ENCODE measurements at regions not wholly inside any gene's neighbourhood (a gene's known extent, or its start where the extent isn't known, plus 50 kb on each side); places are given as distances from the start of the nearest gene placed in this dataset.

DNA sequence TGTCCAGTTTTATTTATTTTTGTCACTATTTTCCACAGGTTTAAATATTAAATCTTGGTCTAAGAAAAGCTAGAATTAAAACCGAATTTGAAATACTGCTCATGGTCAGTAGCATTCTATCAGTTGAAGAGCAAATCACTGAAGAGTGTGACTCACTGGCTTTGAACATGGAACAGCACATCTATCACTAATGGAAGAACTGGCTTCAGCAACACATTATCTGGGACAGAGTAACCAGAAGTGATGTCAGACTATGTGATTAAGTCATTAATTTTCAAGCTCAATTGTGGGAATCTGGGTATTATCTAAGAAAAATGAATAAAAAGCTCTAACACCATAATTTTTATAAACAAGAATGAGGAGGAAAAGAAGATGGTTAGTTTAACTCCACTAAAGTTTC is 527.5 kb downstream of the TMTC2 start:
- no CpG with 5 or more reads among the region's 1 CpG for WGBS (ENCODE audit: insufficient coverage, insufficient read length)
- Histone ChIP-seq H3K4me1 (ENCODE audit: control insufficient read depth, insufficient read depth, low read length) (no peaks in the 10 kb centered on the region; the same call in 1 of the 2 replicates), H3K27me3 (ENCODE audit: control insufficient read depth, insufficient read depth, low read length) (no peaks in the 10 kb centered on the region), H3K27ac (ENCODE audit: low read length) (no peak overlapping the region), H3K36me3 (ENCODE audit: control insufficient read depth, insufficient read depth, low read length) (no peaks in the 10 kb centered on the region), H3K4me3 (ENCODE audit: low read length) (no peak overlapping the region), H3K9me3 (ENCODE audit: control insufficient read depth, insufficient read depth, low read length) (no peaks in the 10 kb centered on the region)
- DNase-seq (ENCODE audit: low read depth, low spot score) = no peak

DNA sequence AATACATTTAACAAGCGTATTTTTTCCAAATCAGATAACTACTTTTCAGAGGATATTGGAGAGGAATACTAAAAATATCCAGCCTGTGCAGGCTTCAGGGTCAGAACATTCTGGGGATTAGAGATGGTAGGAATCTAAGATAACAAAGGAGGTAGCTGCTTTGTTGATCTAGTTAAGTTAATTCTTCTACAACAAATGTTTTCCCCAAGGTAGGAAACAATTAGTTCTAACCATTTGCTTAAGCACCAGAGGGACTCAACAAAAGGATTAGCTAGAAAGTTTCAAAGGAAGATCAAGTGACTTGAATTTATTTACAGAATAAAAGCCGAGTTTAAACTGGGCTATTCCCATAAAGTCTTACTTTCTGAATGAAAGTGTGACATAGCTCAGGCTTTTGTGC is 524.2 kb downstream of the TMTC2 start:
- no peak for DNase-seq (ENCODE audit: low read depth, low spot score)
- H3K9me3 ChIP-seq (ENCODE audit: control insufficient read depth, insufficient read depth, low read length) = no peaks in the 10 kb centered on the region
- H3K27ac ChIP-seq (ENCODE audit: low read length) = no peak overlapping the region
- no peaks in the 10 kb centered on the region for H3K27me3 ChIP-seq (ENCODE audit: control insufficient read depth, insufficient read depth, low read length)
- no peaks in the 10 kb centered on the region; the same call in 1 of the 2 replicates for H3K4me1 ChIP-seq (ENCODE audit: control insufficient read depth, insufficient read depth, low read length)
- no peak overlapping the region for H3K4me3 ChIP-seq (ENCODE audit: low read length)
- no peaks in the 10 kb centered on the region for H3K36me3 ChIP-seq (ENCODE audit: control insufficient read depth, insufficient read depth, low read length)
- WGBS (ENCODE audit: insufficient coverage, insufficient read length) = no CpG with 5 or more reads among the region's 2 CpGs

DNA sequence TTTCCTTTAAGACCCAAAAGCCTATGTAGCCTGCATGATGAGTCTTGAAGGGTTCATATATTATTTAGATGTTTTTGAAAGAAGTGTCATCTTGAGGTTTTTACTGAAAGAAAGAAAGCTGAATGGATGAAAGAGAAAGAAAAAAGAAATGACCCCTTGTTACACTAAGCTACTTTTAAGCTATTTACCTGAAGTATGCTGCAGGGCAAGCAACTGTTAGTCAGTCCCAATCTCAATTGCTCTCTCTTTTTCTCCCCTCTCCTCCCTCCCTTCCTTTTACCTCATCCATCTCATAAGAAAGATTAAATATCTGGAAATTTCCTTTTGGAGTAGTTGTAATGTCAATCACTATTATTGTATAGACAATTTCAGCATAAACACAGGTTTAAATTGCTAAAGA is 512.4 kb downstream of the TMTC2 start:
- H3K4me1 ChIP-seq (ENCODE audit: control insufficient read depth, insufficient read depth, low read length) = peaks cover 2% of the 10 kb centered on the region; the same call in 1 of the 2 replicates
- H3K36me3 ChIP-seq (ENCODE audit: control insufficient read depth, insufficient read depth, low read length) = no peaks in the 10 kb centered on the region
- no peaks in the 10 kb centered on the region for H3K9me3 ChIP-seq (ENCODE audit: control insufficient read depth, insufficient read depth, low read length)
- no peaks in the 10 kb centered on the region for H3K27me3 ChIP-seq (ENCODE audit: control insufficient read depth, insufficient read depth, low read length)
- H3K4me3 ChIP-seq (ENCODE audit: low read length) = no peak overlapping the region
- no peak for DNase-seq (ENCODE audit: low read depth, low spot score)
- no peak overlapping the region for H3K27ac ChIP-seq (ENCODE audit: low read length)

DNA sequence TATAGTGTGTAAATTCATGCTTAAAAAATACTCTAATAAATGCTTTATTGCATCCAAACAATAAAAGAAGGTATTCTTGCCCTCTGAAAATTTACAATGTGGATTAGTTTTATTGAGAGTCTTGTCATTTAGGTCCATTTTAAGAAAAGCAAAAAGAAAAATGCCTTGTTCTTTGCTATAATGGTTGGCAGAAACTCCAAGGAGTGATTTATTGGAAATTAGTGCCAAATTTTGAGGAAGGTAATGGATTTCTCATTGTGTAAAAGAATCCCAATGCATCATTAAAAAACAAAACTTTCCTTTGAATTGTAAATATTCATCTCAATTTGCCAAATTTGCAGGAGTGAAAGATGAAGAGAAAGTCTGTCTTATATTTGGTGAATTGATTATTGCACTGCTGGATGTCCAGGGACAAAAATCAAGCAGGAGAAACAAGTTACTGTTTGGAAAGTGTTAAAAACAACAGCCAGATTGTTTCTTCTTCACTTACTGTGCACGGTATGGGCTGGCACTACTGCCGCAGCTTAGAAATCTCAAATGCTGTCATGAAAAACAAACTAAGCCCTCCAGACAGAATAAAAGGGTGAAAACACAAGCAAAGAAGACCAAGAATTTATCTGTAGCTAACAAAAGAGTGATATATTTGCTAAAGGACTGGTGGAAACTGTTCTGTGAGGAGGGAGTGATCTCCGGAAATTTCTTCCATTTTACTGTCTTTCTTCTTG is 511.7 kb downstream of the TMTC2 start:
- no peak overlapping the region for H3K4me3 ChIP-seq (ENCODE audit: low read length)
- H3K4me1 ChIP-seq (ENCODE audit: control insufficient read depth, insufficient read depth, low read length) = peaks cover 2% of the 10 kb centered on the region; the same call in 1 of the 2 replicates
- H3K27me3 ChIP-seq (ENCODE audit: control insufficient read depth, insufficient read depth, low read length) = no peaks in the 10 kb centered on the region
- H3K36me3 ChIP-seq (ENCODE audit: control insufficient read depth, insufficient read depth, low read length) = no peaks in the 10 kb centered on the region
- no CpG with 5 or more reads among the region's 3 CpGs for WGBS (ENCODE audit: insufficient coverage, insufficient read length)
- DNase-seq (ENCODE audit: low read depth, low spot score) = no peak
- no peaks in the 10 kb centered on the region for H3K9me3 ChIP-seq (ENCODE audit: control insufficient read depth, insufficient read depth, low read length)
- no peak overlapping the region for H3K27ac ChIP-seq (ENCODE audit: low read length)

DNA sequence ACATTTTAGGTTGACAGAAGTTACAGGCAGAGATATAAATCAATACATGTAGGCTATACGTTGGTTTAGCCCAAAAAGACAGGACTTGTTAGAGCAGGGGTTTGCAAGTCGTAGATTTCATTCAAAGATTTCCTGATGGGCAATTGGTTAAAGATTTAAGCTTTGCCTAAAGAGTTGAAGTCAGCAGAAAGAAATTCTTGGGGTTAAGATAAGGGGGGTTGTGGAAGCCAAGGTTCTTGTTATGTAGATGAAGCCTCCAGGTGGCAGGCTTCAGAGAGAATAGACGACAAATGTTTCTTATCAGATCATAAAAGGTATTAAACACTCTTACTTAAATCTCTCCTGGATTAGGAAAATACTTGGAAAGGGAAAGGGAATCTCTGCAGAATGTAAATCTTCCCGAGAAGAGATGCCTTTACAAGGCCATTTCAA is 510.8 kb downstream of the TMTC2 start:
- WGBS (ENCODE audit: insufficient coverage, insufficient read length) = no CpG with 5 or more reads among the region's 4 CpGs
- Histone ChIP-seq H3K4me1 (ENCODE audit: control insufficient read depth, insufficient read depth, low read length) (peaks cover 2% of the 10 kb centered on the region; the same call in 1 of the 2 replicates), H3K27me3 (ENCODE audit: control insufficient read depth, insufficient read depth, low read length) (no peaks in the 10 kb centered on the region), H3K4me3 (ENCODE audit: low read length) (no peak overlapping the region), H3K27ac (ENCODE audit: low read length) (no peak overlapping the region), H3K36me3 (ENCODE audit: control insufficient read depth, insufficient read depth, low read length) (no peaks in the 10 kb centered on the region), H3K9me3 (ENCODE audit: control insufficient read depth, insufficient read depth, low read length) (no peaks in the 10 kb centered on the region)
- DNase-seq (ENCODE audit: low read depth, low spot score) = no peak

DNA sequence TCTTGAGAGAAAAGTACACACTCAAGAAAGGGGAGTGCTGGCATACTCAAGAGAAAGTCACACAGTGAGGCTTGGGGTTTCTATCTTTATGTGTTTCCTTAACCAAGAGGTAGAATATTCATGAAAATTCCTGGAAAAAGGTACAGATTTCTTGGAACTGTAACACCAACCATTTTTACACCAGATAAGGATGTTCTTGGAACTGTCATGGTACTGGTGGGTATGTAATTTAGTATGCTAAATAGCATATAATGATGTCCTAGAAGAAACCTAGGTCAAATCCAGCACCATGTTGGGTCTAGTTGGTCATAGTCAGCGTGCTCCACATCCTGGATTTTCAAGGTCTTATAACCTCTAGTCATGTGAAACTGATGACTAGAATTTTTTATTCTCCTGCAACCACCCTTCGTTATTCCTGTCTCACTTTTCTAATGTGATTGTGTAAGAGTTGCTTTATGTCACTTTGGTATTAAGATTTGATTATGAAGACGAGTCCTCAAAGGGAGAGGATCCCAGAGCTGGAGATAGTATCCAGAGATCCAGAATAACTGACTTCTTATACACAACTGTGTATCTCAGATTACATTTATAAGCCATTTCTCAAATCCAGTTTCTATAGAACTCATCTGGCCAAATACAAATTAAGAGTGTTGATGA is 510.1 kb downstream of the TMTC2 start:
- no CpG with 5 or more reads among the region's 3 CpGs for WGBS (ENCODE audit: insufficient coverage, insufficient read length)
- no peak for DNase-seq (ENCODE audit: low read depth, low spot score)
- H3K27ac ChIP-seq (ENCODE audit: low read length) = no peak overlapping the region

DNA sequence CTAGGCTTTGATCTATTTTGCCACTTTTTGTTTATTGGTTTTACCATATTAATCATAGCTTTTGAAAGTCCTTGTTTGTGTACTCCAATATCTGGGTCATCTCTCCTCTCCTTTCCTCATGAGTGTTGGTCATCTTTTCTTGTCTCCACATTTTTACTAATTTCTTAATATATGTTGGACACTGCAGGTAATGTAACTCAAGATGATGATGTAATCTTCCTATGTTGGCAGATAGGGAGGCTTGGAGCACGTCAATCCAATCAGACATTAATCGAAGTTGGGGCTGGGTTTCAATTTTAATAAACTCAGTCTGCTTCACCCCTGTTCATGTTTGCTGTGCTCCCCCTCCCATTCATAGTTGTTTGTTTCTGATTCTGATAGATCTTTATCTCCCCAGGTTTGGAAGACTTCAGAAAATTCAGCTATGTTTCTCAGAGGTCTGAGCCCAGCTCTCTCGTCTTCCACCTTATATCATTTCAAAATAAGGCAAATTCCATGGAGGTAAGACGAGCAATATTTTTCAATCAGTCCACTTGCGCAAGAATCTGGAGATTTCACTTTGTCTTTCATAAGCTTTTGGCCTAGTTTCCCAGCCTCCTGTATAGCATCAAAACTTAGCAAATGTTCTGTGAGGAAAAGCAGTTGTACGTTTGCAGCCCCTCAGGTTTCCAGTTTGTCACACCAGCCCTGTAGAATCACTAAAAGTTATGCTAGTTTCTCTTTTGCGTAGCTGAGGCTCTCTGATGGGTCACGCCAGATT is 504.1 kb downstream of the TMTC2 start:
- Histone ChIP-seq H3K27ac (ENCODE audit: low read length) (no peak overlapping the region), H3K4me1 (ENCODE audit: control insufficient read depth, insufficient read depth, low read length) (no peaks in the 10 kb centered on the region), H3K4me3 (ENCODE audit: low read length) (no peak overlapping the region), H3K27me3 (ENCODE audit: control insufficient read depth, insufficient read depth, low read length) (no peaks in the 10 kb centered on the region), H3K36me3 (ENCODE audit: control insufficient read depth, insufficient read depth, low read length) (no peaks in the 10 kb centered on the region), H3K9me3 (ENCODE audit: control insufficient read depth, insufficient read depth, low read length) (no peaks in the 10 kb centered on the region; the same call in 1 of the 2 replicates)
- no peak for DNase-seq (ENCODE audit: low read depth, low spot score)
- WGBS (ENCODE audit: insufficient coverage, insufficient read length) = no CpG with 5 or more reads among the region's 8 CpGs

More for the DNA sequence above, 510.1 kb downstream of the TMTC2 start:
- H3K4me3 ChIP-seq (ENCODE audit: low read length) = no peak overlapping the region
- H3K9me3 ChIP-seq (ENCODE audit: control insufficient read depth, insufficient read depth, low read length) = no peaks in the 10 kb centered on the region
- no peaks in the 10 kb centered on the region for H3K27me3 ChIP-seq (ENCODE audit: control insufficient read depth, insufficient read depth, low read length)
- H3K4me1 ChIP-seq (ENCODE audit: control insufficient read depth, insufficient read depth, low read length) = peaks cover 2% of the 10 kb centered on the region; the same call in 1 of the 2 replicates
- H3K36me3 ChIP-seq (ENCODE audit: control insufficient read depth, insufficient read depth, low read length) = no peaks in the 10 kb centered on the region

DNA sequence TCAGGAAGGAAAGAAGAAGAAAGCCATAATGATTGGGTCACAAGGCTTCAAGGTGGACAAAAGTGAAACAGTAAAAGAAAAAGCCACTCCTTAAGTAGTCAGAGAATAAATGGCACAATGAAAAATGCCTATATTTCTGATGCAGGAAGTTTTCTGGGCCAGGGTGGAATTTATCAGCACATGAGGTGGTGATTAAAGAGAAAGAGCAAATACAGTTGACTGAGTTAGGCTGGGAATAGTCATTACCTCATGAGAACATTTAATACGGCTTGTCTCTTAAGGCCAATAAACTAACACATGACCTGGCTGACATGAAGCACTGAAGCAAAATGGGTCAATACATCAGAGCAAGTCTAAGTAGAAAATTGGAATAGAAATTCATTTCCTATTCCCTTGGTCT is 499.7 kb downstream of the TMTC2 start:
- no peak overlapping the region for H3K27ac ChIP-seq (ENCODE audit: low read length)
- H3K4me1 ChIP-seq (ENCODE audit: control insufficient read depth, insufficient read depth, low read length) = no peaks in the 10 kb centered on the region
- no peak overlapping the region for H3K4me3 ChIP-seq (ENCODE audit: low read length)
- H3K27me3 ChIP-seq (ENCODE audit: control insufficient read depth, insufficient read depth, low read length) = no peaks in the 10 kb centered on the region
- DNase-seq (ENCODE audit: low read depth, low spot score) = no peak
- WGBS (ENCODE audit: insufficient coverage, insufficient read length) = no CpG with 5 or more reads among the region's 1 CpG
- H3K36me3 ChIP-seq (ENCODE audit: control insufficient read depth, insufficient read depth, low read length) = no peaks in the 10 kb centered on the region
- H3K9me3 ChIP-seq (ENCODE audit: control insufficient read depth, insufficient read depth, low read length) = no peaks in the 10 kb centered on the region; the same call in 1 of the 2 replicates

DNA sequence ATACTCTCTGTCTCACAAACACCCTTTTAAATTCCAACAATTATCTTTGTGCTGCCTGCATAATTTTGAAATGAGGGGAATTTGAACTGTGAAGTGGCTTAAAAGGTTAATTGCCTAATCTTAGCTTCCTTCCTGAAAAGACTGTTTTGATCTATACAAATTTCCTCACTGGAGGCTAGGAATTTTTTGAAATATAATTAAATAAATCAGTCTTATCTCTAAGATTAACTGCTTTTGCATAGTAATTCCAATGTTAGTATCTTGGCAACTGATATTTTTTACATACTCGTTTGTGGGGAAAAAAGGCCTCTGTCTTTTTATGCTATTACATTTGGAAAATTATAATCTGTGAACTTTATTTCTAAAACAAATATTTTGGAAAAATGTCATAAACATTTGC is 498.5 kb downstream of the TMTC2 start:
- H3K27me3 ChIP-seq (ENCODE audit: control insufficient read depth, insufficient read depth, low read length) = no peaks in the 10 kb centered on the region
- WGBS (ENCODE audit: insufficient coverage, insufficient read length) = no CpG with 5 or more reads among the region's 1 CpG
- no peak for DNase-seq (ENCODE audit: low read depth, low spot score)
- H3K27ac ChIP-seq (ENCODE audit: low read length) = no peak overlapping the region
- H3K36me3 ChIP-seq (ENCODE audit: control insufficient read depth, insufficient read depth, low read length) = no peaks in the 10 kb centered on the region
- no peaks in the 10 kb centered on the region for H3K4me1 ChIP-seq (ENCODE audit: control insufficient read depth, insufficient read depth, low read length)
- no peaks in the 10 kb centered on the region for H3K9me3 ChIP-seq (ENCODE audit: control insufficient read depth, insufficient read depth, low read length)
- no peak overlapping the region for H3K4me3 ChIP-seq (ENCODE audit: low read length)

All from iPS DF 6.9 (cell line).